Chondrocyte (in vitro differentiated cells): ENCODE measurements at regions not wholly inside any gene's neighbourhood (a gene's known extent, or its start where the extent isn't known, plus 50 kb on each side); places are given as distances from the start of the nearest gene placed in this dataset.
A peak's percentile ranks its signal among the peaks of the same experiment; 100 is the strongest.

Source experiments
- DNase-seq: peaks from one replicate; pipeline ENCODE4 v3.0.0; 2021; ENCODE audit warnings: mixed read lengths, low spot score
- H3K27ac Mint-ChIP-seq: one replicate; pipeline ENCODE4 v1.8.0; 2021; ENCODE audit warnings: mild to moderate bottlenecking, moderate library complexity, mixed read lengths; ENCODE audit not compliant: unreplicated experiment
- H3K27me3 Mint-ChIP-seq: 2 replicates; pipeline ENCODE4 v1.8.0; 2021; ENCODE audit warnings: low read depth, mixed read lengths
- H3K36me3 Mint-ChIP-seq: 2 replicates; pipeline ENCODE4 v1.8.0; 2021; ENCODE audit warnings: low read depth, mixed read lengths
- H3K4me1 Mint-ChIP-seq: 2 replicates; pipeline ENCODE4 v1.8.0; 2021; ENCODE audit warnings: low read depth, mild to moderate bottlenecking, mixed read lengths
- H3K4me3 Mint-ChIP-seq: one replicate; pipeline ENCODE4 v1.8.0; 2021; ENCODE audit warnings: mild to moderate bottlenecking, moderate library complexity, mixed read lengths; ENCODE audit not compliant: unreplicated experiment
- H3K9me3 Mint-ChIP-seq: 2 replicates; pipeline ENCODE4 v1.8.0; 2021; ENCODE audit warnings: low read depth, mixed read lengths
- CTCF ChIP-seq: fragments of 200-600 bp; sonication (generic); IDR thresholded peaks from 2 replicates; pipeline ENCODE4 v1.5.0; 2021; ENCODE audit warnings: antibody characterized with exemption, mild to moderate bottlenecking, moderate library complexity

DNA sequence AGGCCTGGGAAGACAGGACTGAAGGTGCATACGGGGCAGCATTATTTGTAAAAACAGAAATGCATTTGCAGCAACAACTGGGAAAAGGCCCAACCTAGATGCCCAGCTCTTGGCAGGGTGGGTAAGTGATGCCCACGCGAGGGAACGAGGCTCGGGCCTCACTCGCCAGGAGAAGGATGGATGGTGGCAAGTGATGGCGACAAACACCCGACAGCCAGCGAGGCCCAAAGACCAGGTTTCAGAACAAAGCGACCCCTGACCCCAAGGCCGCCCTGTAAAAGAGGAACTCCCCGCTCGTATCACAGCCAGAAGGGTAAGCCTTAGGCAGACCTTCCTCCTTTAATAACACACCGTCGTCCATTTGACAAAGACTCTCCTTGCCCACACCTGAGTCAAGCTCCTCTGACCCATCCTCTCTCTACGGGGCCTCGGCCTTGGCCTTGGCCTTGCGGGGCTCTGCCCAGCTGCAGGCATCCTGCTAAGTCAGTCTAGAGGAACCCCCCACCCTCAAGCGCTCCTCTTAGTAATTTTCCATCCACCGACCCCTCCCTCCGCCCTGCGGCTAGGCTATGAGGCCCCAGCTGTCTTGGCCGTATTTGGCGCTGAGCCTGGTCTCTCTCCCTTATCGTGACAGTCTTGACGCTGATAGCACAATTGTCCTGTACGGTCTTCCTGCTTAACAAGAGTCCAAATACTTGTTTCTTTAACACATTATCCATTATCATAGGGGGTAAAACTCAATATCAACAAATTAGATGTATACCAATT lies 80.2 kb downstream of the NCOR2 start:
- no peak overlapping the region for H3K27ac Mint-ChIP-seq
- DNase-seq = peak; percentile 62
- H3K4me3 Mint-ChIP-seq = no peak overlapping the region
- H3K36me3 Mint-ChIP-seq = peaks cover 6% of the 10 kb centered on the region
- H3K9me3 Mint-ChIP-seq = no peaks in the 10 kb centered on the region
- no peaks in the 10 kb centered on the region for H3K27me3 Mint-ChIP-seq
- peaks cover 10% of the 10 kb centered on the region for H3K4me1 Mint-ChIP-seq
- no peak for TF ChIP-seq CTCF

DNA sequence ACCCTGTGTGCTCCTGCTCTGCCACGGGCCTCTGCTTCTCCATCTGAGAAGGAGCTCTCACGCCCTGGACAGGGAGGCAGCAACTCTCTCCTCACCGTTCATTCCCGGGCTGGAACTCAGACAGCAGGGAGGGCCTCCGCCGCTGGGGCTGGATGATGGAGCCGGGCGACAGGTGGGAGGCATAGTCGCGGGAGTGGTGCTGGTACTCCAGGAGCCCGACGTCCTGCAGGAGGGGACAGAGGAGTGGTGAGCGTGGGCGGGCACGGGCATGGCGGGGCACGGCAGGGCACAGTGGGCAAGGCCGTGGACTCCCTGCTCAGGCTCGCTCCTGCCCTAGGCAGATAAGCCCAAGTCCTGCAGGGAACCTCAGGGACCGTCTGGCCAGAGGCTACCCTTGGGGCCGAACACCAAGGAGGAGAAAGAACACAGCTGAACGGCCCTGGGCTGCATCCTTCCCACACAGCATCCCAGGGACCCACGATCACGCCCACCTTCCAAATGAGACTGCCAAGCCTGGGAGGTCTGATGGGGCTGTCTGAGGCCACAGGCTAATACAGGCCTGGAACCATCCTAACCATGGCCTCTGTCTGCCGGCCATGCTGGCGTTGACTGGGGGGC lies 81.0 kb downstream of the NCOR2 start:
- H3K9me3 Mint-ChIP-seq = no peaks in the 10 kb centered on the region
- no peak for TF ChIP-seq CTCF
- peak; percentile 93 for DNase-seq
- no peak overlapping the region for H3K4me3 Mint-ChIP-seq
- H3K4me1 Mint-ChIP-seq = peaks cover 15% of the 10 kb centered on the region
- H3K27ac Mint-ChIP-seq = no peak overlapping the region
- H3K27me3 Mint-ChIP-seq = no peaks in the 10 kb centered on the region
- peaks cover 10% of the 10 kb centered on the region for H3K36me3 Mint-ChIP-seq

GRCh38 chr12:124485371-124485770 lies 82.0 kb downstream of the NCOR2 start:
- H3K27me3 Mint-ChIP-seq = no peaks in the 10 kb centered on the region
- H3K27ac Mint-ChIP-seq = no peak overlapping the region
- H3K4me1 Mint-ChIP-seq = peaks cover 26% of the 10 kb centered on the region
- DNase-seq = peak; percentile 76
- peaks cover 13% of the 10 kb centered on the region for H3K36me3 Mint-ChIP-seq
- H3K9me3 Mint-ChIP-seq = no peaks in the 10 kb centered on the region
- no peak overlapping the region for H3K4me3 Mint-ChIP-seq
- no peak for TF ChIP-seq CTCF

DNA sequence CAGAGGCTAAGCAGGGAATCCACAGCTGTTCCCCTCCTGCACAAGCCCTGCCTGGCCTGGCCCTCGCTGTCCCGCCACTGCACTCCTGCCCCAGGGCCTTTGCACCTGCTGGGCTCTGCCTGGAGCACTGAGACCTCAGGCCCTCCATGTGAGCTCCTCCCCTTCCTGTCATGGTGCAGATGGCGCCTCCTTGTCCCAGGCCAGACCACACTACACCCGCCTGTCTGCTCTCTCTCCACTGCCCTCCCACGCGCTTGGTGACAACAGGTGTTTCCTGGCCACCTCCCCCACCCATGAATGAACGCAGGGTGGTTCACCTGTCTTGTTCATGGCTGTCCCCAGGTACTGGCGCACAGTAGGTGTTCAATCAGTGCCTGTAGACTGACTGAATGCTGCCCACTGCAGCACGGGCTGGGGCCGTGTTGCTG lies 82.9 kb downstream of the NCOR2 start:
- no peak for TF ChIP-seq CTCF
- Mint-ChIP-seq H3K27me3 (no peaks in the 10 kb centered on the region), H3K4me1 (peaks cover 33% of the 10 kb centered on the region), H3K36me3 (peaks cover 13% of the 10 kb centered on the region), H3K27ac (no peak overlapping the region), H3K9me3 (no peaks in the 10 kb centered on the region), H3K4me3 (no peak overlapping the region)
- DNase-seq = peak; percentile 59

DNA sequence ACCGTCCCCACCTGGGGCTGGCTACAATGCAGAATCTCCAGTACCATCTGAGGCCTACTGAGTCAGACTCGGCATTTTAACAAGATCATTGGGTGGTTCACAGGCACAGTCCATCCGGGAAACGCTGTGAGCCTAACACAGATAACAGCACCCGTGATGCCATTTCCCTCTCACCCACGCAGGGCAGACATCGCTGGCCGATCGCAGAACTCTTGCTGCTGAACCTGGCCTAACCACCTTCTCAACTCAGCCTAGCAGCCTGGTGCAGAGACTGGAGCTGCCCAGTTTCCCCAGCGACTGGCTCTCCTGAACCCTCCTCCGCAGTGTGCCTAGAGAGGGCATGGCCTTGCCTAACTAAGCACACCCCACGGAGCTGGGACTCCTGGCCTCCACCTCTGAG lies 83.3 kb downstream of the NCOR2 start:
- H3K27me3 Mint-ChIP-seq = no peaks in the 10 kb centered on the region
- peaks cover 37% of the 10 kb centered on the region for H3K4me1 Mint-ChIP-seq
- H3K27ac Mint-ChIP-seq = no peak overlapping the region
- H3K4me3 Mint-ChIP-seq = no peak overlapping the region
- peak; percentile 65 for DNase-seq
- no peak for TF ChIP-seq CTCF
- no peaks in the 10 kb centered on the region for H3K9me3 Mint-ChIP-seq
- H3K36me3 Mint-ChIP-seq = peaks cover 13% of the 10 kb centered on the region
